ENCODE measurements at regions not wholly inside any gene's neighbourhood (a gene's known extent, or its start where the extent isn't known, plus 50 kb on each side); places are given as distances from the start of the nearest gene placed in this dataset.
A peak's percentile ranks its signal among the peaks of the same experiment; 100 is the strongest.

GRCh38 chr3:48069339-48069738 is 53.1 kb upstream of the MAP4 start (continued):
- TF ChIP-seq ZNF462 (CRISPR knock-in tag; IDR thresholded peaks at IDR 0.05) (no peak), REST (IDR thresholded peaks at IDR 0.05; ENCODE audit: unreplicated experiment) (no peak), ETS1 (IDR thresholded peaks at IDR 0.05) (no peak)

- peaks cover 3% of the 10 kb centered on the region; the same call in 1 of the 2 replicates for H3K4me1 ChIP-seq (ENCODE audit: insufficient read depth)
- H3K79me2 ChIP-seq (replicated peaks; ENCODE audit: insufficient read depth): peaks cover 100% of the 10 kb centered on the region
- no peak for ATAC-seq
- peaks cover 55% of the 10 kb centered on the region for H4K20me1 ChIP-seq (replicated peaks; ENCODE audit: insufficient read depth)
- Mint-ChIP-seq H3K36me3 (ENCODE audit: low read depth) (peaks cover 16% of the 10 kb centered on the region), H3K27me3 (ENCODE audit: insufficient read depth, low read depth, poor library complexity) (no peaks in the 10 kb centered on the region), H3K4me1 (no peaks in the 10 kb centered on the region; the same call in 1 of the 3 replicates), H3K9me3 (no peaks in the 10 kb centered on the region), H3K27ac (peak overlapping the region; percentile 83), H3K4me3 (no peak overlapping the region)
- no peak for DNase-seq (ENCODE audit: low spot score)
- no peak overlapping the region for H3K4me2 ChIP-seq
- H3K4me3 ChIP-seq: no peak overlapping the region
- no peaks in the 10 kb centered on the region for H3K36me3 ChIP-seq (ENCODE audit: insufficient read depth)
- H3K27ac ChIP-seq (ENCODE audit: low read depth): 0 out of 2 replicates have a peak overlapping the region, but pooled peaks have one; percentile 32
- H3K27me3 ChIP-seq (ENCODE audit: insufficient read depth): no peaks in the 10 kb centered on the region
- no peak overlapping the region for H2AFZ ChIP-seq
- no peaks in the 10 kb centered on the region for H3K9me2 ChIP-seq (ENCODE audit: insufficient read depth)
- 0 out of 2 replicates have a peak, but pooled peaks cover 9% of the 10 kb centered on the region for H3F3A ChIP-seq (replicated peaks; ENCODE audit: low read depth)
- TF ChIP-seq JUNB (IDR thresholded peaks at IDR 0.05; ENCODE audit: unreplicated experiment) (no peak), POLR2AphosphoS5 (IDR thresholded peaks at IDR 0.05; ENCODE audit: low read depth) (no peak), ZNF331 (CRISPR knock-in tag; IDR thresholded peaks at IDR 0.05; ENCODE audit: low read depth) (no peak), EZH2phosphoT487 (IDR thresholded peaks at IDR 0.05; ENCODE audit: unreplicated experiment) (no peak)
Observed at GRCh38 chr3:48068886-48069285, 52.7 kb upstream of the MAP4 start.
